ENCODE measurements at regions not wholly inside any gene's neighbourhood (a gene's known extent, or its start where the extent isn't known, plus 50 kb on each side); places are given as distances from the start of the nearest gene placed in this dataset.
"Not testable (repeated sequence)": the region's sequence is repeated elsewhere in the genome, so short reads cannot be mapped to it uniquely, and the experiment has no call there.

GRCh38 chr7:142698429-142698828 lies 50.8 kb upstream of the PRSS1 start:
- DNase-seq: no peak

DNA sequence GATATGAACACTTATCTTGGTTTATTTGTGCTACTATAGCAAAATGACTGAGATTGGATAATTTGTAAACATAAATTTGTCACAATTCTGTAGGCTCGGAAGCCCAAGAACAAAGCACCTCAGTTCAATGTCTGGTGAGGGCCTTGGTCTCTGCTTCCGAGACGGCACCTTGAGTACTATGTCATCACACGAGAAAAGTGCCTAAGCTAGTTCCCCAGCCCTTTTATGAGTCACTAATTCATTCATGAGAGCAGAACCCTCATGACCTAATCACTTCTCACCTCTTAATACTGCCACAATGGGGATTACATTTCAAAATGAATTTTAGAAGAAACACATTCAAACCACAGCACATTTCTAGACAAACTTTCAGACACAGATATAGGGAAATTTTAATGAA lies 52.0 kb upstream of the PRSS1 start:
- DNase-seq: no peak

DNA sequence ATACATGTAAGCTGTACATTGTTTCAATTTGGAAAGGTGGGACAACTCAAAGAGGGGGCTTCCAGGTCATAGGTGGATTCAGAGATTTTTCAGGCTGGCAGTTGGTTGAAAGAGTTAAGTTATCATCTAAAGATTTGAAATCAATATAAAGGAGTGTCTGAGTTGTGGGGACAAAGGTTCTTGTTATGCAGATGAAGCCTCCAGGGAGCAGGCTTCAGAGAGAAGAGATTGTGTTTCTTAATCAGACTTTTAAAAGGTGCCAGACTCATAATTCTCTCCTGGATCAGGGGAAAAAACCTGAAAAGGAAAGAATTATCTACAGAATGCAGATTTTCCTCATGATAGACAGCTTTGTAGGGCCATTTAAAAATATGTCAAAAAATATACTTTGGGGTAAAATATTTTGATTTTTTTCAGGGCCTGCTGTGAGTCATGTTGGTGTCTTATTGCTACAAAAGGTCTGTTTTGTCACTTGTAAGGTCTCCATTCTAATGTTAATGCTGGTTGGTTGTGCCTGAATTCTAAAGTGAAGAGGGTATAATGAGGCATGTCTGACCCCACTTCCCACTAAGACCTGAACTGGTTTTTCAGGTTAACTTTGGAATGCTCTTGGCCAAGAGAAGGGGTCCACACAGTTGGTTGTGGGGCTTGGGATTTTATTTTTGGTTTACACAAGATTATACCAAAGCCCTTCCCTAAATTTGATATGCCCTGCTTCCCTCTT lies 52.7 kb upstream of the PRSS1 start:
- DNase-seq: no peak

GRCh38 chr7:142693911-142694310 lies 55.4 kb upstream of the PRSS1 start:
- no peak for DNase-seq

GRCh38 chr7:142690554-142691182 lies 58.6 kb upstream of the PRSS1 start:
- no peak for DNase-seq

DNA sequence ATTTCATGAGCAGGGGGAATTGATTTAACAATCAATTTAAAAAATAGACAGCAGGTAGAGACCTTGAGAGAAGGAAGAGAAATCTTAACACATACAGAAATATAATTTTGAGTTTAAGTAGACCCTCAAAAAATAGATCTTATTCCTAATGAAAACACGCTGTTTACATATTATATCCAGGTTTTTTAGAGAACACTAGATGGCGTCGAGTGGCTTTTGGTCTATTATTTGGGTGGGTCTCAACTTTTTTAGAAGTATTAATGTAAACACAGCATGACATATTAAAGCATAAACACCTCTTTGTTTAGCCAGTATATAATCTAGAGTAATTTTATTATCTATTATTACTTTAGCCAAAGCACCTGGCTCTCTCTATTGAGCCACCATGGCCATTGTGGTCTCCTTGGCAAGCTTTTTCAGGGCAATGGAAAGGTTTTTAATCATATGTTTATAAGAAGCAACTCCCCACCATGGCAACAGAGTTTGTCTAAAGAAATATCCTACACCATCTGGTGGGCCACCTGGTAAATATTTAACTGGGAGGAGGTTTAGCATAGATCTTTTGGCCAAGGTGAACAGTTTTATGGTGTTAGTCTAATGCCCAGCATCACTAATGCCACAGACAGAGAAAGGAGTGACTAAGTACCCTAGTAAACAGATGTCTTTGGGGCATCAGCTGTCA lies 59.7 kb upstream of the PRSS1 start:
- no peak for DNase-seq

DNA sequence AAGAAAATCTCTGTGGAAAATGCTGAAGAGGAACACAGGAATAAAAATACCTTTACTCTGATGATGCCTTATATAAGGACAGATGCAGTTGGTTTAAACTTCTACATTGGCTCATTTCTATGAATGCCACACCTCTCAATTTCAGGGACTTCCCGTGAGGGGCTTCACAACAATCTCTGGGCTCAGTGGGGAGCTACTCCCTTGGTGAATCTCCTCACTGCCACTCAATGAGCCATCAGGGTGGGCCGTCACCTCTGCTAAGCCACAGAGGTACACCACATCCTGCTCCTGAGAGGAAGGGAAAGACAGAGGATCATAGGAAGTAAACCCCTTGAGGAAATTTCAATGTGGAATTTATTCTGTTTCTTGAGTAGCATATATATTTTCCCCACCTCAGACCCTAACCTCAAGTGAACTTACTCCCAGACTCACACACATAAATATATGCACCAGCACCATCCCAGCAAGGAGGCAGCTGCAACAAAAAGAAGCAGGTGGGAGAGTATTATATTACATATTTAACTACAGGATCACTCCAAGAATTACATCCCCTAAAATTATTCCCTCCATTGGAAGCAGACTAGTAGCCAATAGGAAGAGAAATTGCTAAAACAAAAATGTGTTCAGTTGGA lies 63.3 kb upstream of the PRSS1 start:
- DNase-seq: no peak

DNA sequence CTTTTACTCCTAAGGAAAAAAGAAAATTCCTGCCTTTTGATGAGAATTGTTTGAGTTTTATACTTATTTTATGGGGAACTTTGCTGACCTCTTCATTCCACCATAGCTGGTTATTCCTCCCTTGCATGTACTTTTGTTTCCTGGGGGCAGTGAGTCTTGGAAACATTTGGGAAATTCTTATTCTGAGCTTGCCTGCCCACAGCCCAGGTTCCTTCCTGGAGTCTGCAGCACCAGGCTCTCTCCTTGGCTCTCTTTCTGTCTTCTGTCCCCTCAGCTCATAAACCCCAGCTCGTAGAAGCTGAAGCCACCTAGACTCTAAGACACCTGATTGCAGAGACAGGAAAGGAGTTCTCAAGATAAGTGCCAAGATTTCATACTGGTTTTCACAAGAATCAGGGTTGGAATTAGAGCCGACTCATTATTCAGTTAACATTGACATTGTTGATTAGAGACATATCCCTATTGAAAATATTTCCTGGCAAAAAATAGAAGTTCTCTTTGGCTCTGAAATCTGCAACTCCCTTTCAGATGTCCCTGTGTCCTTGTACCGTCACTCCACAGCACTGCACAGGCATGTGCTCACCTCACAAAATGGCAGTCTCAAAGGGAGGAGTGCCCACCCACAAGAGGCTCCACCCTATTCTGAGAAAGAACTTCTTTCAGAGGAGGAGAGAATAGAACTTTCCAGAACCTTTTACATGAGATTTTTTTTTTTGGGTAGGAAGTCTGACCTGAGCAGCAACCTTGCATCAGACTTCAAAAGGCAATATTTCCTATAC lies 67.8 kb upstream of the PRSS1 start:
- no peak for DNase-seq

DNA sequence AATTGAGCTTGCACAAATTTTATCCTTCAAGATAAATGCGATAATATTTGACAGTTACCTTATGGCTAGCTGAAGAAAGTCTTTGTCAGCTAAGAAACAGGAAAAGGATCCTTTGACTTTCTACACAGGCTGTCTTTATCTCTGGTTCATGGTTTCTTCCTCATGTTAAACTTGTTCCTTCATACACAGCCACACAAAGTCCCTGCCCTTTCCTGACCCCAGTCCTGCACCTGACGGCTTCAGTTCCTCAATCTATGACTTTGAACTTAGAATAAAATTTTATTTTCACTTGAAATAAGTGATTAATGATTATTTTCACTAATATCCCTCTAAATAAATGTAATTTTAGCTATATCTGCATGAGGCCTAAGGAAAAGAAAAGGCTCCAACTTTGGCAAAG lies 77.8 kb upstream of the PRSS1 start:
- no peak for DNase-seq

- DNase-seq: no peak
These were observed 78.8 kb upstream of the PRSS1 start for GRCh38 chr7:142670511-142670910.

GRCh38 chr7:142669074-142669654 lies 80.1 kb upstream of the PRSS1 start:
- no peak for DNase-seq

GRCh38 chr7:142668495-142668894 lies 80.8 kb upstream of the PRSS1 start:
- no peak for DNase-seq

GRCh38 chr7:142657376-142657775 lies 91.9 kb upstream of the PRSS1 start:
- DNase-seq: no peak

- no peak for DNase-seq
These were observed 94.9 kb upstream of the PRSS1 start for GRCh38 chr7:142654398-142654797.

DNA sequence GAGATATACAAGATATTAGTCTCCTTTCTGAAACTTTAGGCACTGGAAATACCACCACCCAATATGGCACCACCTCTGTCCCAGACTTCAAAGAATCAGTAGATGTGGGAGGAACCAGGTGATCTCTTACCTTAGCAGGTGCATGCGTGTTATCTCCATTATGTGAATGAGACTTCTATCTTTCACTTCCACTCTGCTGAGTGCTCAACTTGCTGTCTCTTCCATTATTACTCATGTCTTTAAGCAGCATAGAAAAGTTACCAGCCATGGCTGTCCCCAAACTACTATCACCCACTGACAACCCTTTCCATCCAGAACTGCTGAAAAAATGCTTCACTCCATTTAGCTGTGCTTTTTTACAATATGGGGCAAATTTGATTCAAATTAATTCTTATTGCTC lies 101.5 kb upstream of the PRSS1 start:
- DNase-seq: no peak

DNA sequence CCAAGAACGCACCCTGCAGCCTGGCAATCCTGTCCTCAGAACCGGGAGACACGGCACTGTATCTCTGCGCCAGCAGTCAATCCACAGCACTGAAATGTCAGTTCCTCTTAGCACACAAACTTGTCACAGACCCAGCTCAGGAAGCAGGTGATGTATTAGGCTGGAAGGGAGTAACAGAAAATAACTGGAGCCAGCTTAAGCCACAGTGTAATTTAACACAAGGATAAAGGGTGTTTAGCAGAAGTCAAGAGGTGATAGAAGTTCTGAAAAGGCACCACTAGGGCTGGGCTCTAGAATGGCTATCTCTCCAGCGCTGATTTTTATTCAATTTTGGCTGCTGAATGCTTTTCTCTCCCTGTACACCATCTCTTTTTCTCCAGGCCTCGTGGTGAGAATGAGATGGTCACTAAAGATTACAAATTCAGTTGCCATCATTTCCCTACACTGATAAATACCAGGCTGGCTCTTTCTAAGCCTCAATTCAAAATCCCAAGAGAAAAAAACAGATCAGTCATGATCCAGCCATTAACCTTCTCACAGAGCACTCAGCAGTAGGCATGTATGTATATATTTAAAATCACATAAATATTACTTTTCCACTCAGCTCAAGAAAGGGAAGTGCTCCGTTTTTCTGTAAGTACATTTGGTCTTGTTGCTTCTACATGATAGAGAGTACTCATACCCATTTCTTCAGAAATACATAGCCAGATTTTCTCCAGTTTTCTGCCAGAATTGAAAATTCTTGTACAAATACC lies 102.7 kb upstream of the PRSS1 start:
- DNase-seq: no peak

GRCh38 chr7:142645777-142646176 lies 103.5 kb upstream of the PRSS1 start:
- no peak for DNase-seq

GRCh38 chr7:142642316-142642715 lies 107.0 kb upstream of the PRSS1 start:
- DNase-seq: no peak

GRCh38 chr7:142641252-142641651 lies 108.0 kb upstream of the PRSS1 start:
- not testable (repeated sequence) for DNase-seq

GRCh38 chr7:142638581-142638980 lies 110.7 kb upstream of the PRSS1 start:
- no peak for DNase-seq

GRCh38 chr7:142637240-142637639 lies 112.0 kb upstream of the PRSS1 start:
- DNase-seq: no peak

DNA sequence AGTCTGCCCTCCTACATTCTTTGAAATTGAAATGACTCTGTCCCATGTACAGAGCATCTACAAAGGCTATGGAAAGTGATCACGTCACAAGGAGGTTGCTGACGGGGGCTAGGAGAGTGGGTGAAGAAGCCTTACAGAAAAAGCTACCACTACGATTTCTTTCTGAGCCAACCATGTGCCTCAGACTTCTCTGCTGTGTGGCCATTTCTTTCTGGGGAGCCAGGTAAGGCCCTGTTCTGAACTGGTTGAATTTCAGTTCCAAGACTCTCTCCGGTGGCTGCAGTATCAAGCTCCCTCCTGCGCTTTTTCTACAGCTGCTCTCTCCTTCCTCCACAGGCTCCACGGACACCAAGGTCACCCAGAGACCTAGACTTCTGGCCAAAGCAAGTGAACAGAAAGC lies 112.5 kb upstream of the PRSS1 start:
- no peak for DNase-seq
